Neural cell (in vitro differentiated cells): ENCODE measurements at regions not wholly inside any gene's neighbourhood (a gene's known extent, or its start where the extent isn't known, plus 50 kb on each side); places are given as distances from the start of the nearest gene placed in this dataset.

Experiments
- H2AFZ ChIP-seq: fragments of 200-600, 300-800 bp; sonication (generic), shearing (Covaris generic); 2 replicates; pipeline ENCODE4 v1.6.0; 2014; ENCODE audit warnings: low read depth, mild to moderate bottlenecking, antibody characterized with exemption, low read length, moderate library complexity
- H3F3A ChIP-seq: fragments of 200-600 bp; shearing (Covaris generic); 2 replicates; pipeline ENCODE4 v1.6.1; 2016; ENCODE audit warnings: mild to moderate bottlenecking, moderate library complexity, mixed read lengths, antibody characterized with exemption, low read length; ENCODE audit not compliant: insufficient read depth, poor library complexity, severe bottlenecking
- H3K27ac ChIP-seq: fragments of 200-600, 300-800 bp; sonication (generic), shearing (Covaris generic); 2 replicates; pipeline ENCODE4 v1.5.1; 2014; ENCODE audit warnings: mild to moderate bottlenecking, low read length, moderate library complexity
- H3K27me3 ChIP-seq: fragments of 300-800, 200-600 bp; sonication (generic), shearing (Covaris generic); 2 replicates; pipeline ENCODE4 v1.6.0; 2014; ENCODE audit warnings: mild to moderate bottlenecking, low read depth, low read length, moderate library complexity; ENCODE audit not compliant: insufficient read depth
- H3K36me3 ChIP-seq: fragments of 300-800, 200-600 bp; sonication (generic), shearing (Covaris generic); 2 replicates; pipeline ENCODE4 v1.5.1; 2014; ENCODE audit warnings: mild to moderate bottlenecking, antibody characterized with exemption, low read length, moderate library complexity; ENCODE audit not compliant: insufficient read depth
- H3K4me2 ChIP-seq: fragments of 300-800, 200-600 bp; sonication (generic), shearing (Covaris generic); 2 replicates; pipeline ENCODE4 v1.6.0; 2014; ENCODE audit warnings: mild to moderate bottlenecking, low read length
- H3K4me3 ChIP-seq: fragments of 300-800, 200-600 bp; sonication (generic), shearing (Covaris generic); 2 replicates; pipeline ENCODE4 v1.5.1; 2014; ENCODE audit warnings: mild to moderate bottlenecking, low read length, moderate library complexity
- H3K79me2 ChIP-seq: fragments of 200-600 bp; shearing (Covaris generic); replicated peaks from 2 replicates; pipeline ENCODE4 v1.6.0; 2014; ENCODE audit warnings: mild to moderate bottlenecking, low read length, moderate library complexity; ENCODE audit not compliant: insufficient read depth
- H3K9ac ChIP-seq: fragments of 300-800, 200-600 bp; sonication (generic), shearing (Covaris generic); 2 replicates; pipeline ENCODE4 v1.6.1; 2016; ENCODE audit warnings: mild to moderate bottlenecking, low read length, mixed read lengths
- H3K9me2 ChIP-seq: fragments of 200-600 bp; shearing (Covaris generic); 2 replicates; pipeline ENCODE4 v1.6.1; 2016; ENCODE audit warnings: mild to moderate bottlenecking, low read length, mixed read lengths; ENCODE audit not compliant: insufficient read depth
- H3K9me3 ChIP-seq: fragments of 200-600, 300-800 bp; sonication (generic), shearing (Covaris generic); 2 replicates; pipeline ENCODE4 v1.6.1; 2016; ENCODE audit warnings: mild to moderate bottlenecking, mixed run types, low read length, moderate library complexity, mixed read lengths
- H4K20me1 ChIP-seq: fragments of 200-600 bp; shearing (Covaris generic); 2 replicates; pipeline ENCODE4 v1.6.1; 2016; ENCODE audit warnings: mild to moderate bottlenecking, mixed run types; ENCODE audit not compliant: insufficient read depth
- CTCF ChIP-seq: fragments of 450-650 bp; IDR thresholded peaks from 2 replicates; pipeline ENCODE4 v1.5.1; 2014; ENCODE audit warnings: antibody characterized with exemption, mild to moderate bottlenecking, moderate library complexity; ENCODE audit not compliant: poor library complexity, severe bottlenecking
- EP300 ChIP-seq: fragments of 450-650 bp; conservative IDR thresholded peaks from 2 replicates; pipeline ENCODE4 v1.6.1; 2014; ENCODE audit warnings: antibody characterized with exemption, mild to moderate bottlenecking, moderate library complexity; ENCODE audit not compliant: poor library complexity, severe bottlenecking
- EZH2 ChIP-seq: fragments of 200-600, 300-800 bp; shearing (Covaris generic), sonication (generic); IDR thresholded peaks from 2 replicates; pipeline ENCODE4 v1.6.1; 2014; ENCODE audit warnings: antibody characterized with exemption, low read length, borderline replicate concordance, mild to moderate bottlenecking; ENCODE audit not compliant: insufficient read depth, poor library complexity, severe bottlenecking
- MXI1 ChIP-seq: fragments of 450-650 bp; conservative IDR thresholded peaks from 2 replicates; pipeline ENCODE4 v1.6.1; 2014; ENCODE audit warnings: antibody characterized with exemption, mild to moderate bottlenecking; ENCODE audit not compliant: poor library complexity, severe bottlenecking
- POLR2AphosphoS5 ChIP-seq: IDR thresholded peaks from 2 replicates; pipeline ENCODE4 v1.6.1; 2012
- RAD21 ChIP-seq: fragments of 450-650 bp; conservative IDR thresholded peaks from 2 replicates; pipeline ENCODE4 v1.6.1; 2014; ENCODE audit warnings: antibody characterized with exemption, mild to moderate bottlenecking, moderate library complexity
- REST ChIP-seq: IDR thresholded peaks from 2 replicates; pipeline ENCODE4 v1.6.1; 2012; ENCODE audit warnings: borderline replicate concordance
- SMC3 ChIP-seq: fragments of 450-650 bp; conservative IDR thresholded peaks from 2 replicates; pipeline ENCODE4 v1.6.1; 2014; ENCODE audit warnings: antibody characterized with exemption, mild to moderate bottlenecking, moderate library complexity; ENCODE audit not compliant: poor library complexity
- TAF1 ChIP-seq: IDR thresholded peaks from 2 replicates; pipeline ENCODE4 v1.6.1; 2012; ENCODE audit warnings: low read depth

- H3K9ac ChIP-seq: no peak overlapping the region
- H3K27me3 ChIP-seq: no peaks in the 10 kb centered on the region
- H3K27ac ChIP-seq: no peak overlapping the region
- H3K9me2 ChIP-seq: no peaks in the 10 kb centered on the region
- H3F3A ChIP-seq: no peaks in the 10 kb centered on the region
- TF ChIP-seq TAF1 (no peak), RAD21 (no peak), EP300 (no peak), POLR2AphosphoS5 (no peak), MXI1 (no peak), EZH2 (no peak), REST (no peak), SMC3 (no peak), CTCF (no peak)
- no peaks in the 10 kb centered on the region for H3K79me2 ChIP-seq
- H3K9me3 ChIP-seq: no peaks in the 10 kb centered on the region
- no peak overlapping the region for H3K4me3 ChIP-seq
- H3K4me2 ChIP-seq: no peak overlapping the region
- H4K20me1 ChIP-seq: no peaks in the 10 kb centered on the region
- H3K36me3 ChIP-seq: no peaks in the 10 kb centered on the region
- no peak overlapping the region for H2AFZ ChIP-seq
Measured at GRCh38 chr5:29304545-29304944, 1888.9 kb upstream of the CDH6 start.

- H3K4me3 ChIP-seq: no peak overlapping the region
- TF ChIP-seq MXI1 (no peak), CTCF (no peak), REST (no peak), POLR2AphosphoS5 (no peak), TAF1 (no peak), RAD21 (no peak), EZH2 (no peak), EP300 (no peak), SMC3 (no peak)
Measured at GRCh38 chr5:29296548-29296947, 1896.9 kb upstream of the CDH6 start.

More at GRCh38 chr5:29296548-29296947, 1896.9 kb upstream of the CDH6 start:
- Histone ChIP-seq H3K27ac (no peak overlapping the region), H2AFZ (no peak overlapping the region), H3K79me2 (no peaks in the 10 kb centered on the region), H3K27me3 (no peaks in the 10 kb centered on the region), H3K36me3 (no peaks in the 10 kb centered on the region), H4K20me1 (no peaks in the 10 kb centered on the region), H3K4me2 (no peak overlapping the region), H3K9me2 (no peaks in the 10 kb centered on the region), H3K9me3 (no peaks in the 10 kb centered on the region), H3K9ac (no peak overlapping the region), H3F3A (no peaks in the 10 kb centered on the region)
